A673 (cell line): ENCODE measurements at regions not wholly inside any gene's neighbourhood (a gene's known extent, or its start where the extent isn't known, plus 50 kb on each side); places are given as distances from the start of the nearest gene placed in this dataset.

ENCODE experiments used
- BruUV-seq: library from RNA; stranded (reverse); fragments of 400-500 nt; replicated peaks from 2 replicates; lab custom pipeline; 2021; lab: Mats Ljungman, UMichigan
- CTCF ChIA-PET: fragments of 300-600 bp; sonication (Branson Sonifier 250); formaldehyde crosslinking; loops from one replicate; lab custom pipeline; 2022; ENCODE audit warnings: antibody characterized with exemption; lab: Charles Lee
- POLR2A ChIA-PET: fragments of 300-600 bp; sonication (Branson Sonifier 250); formaldehyde crosslinking; loops from one replicate; lab custom pipeline; 2022; ENCODE audit warnings: antibody characterized with exemption; ENCODE audit not compliant: low non-redundant PET; lab: Charles Lee
- DNase-seq: peaks from one replicate; pipeline ENCODE4 v3.0.0-alpha.2; 2015; ENCODE audit warnings: low spot score
- H3K27ac ChIP-seq: fragments of 200-600 bp; sonication (generic); 2 replicates; pipeline ENCODE4 v1.5.1; 2016; ENCODE audit warnings: mixed run types, low read depth, mild to moderate bottlenecking, mixed read lengths, antibody characterized with exemption, low read length; ENCODE audit not compliant: poor library complexity, severe bottlenecking
- H3K27me3 ChIP-seq: fragments of 200-600 bp; sonication (generic); replicated peaks from 2 replicates; pipeline ENCODE4 v1.6.1; 2017; ENCODE audit warnings: mixed run types, low read depth, mild to moderate bottlenecking, mixed read lengths, antibody characterized with exemption, low read length; ENCODE audit not compliant: insufficient read depth, poor library complexity
- H3K36me3 ChIP-seq: fragments of 200-600 bp; sonication (generic); 2 replicates; pipeline ENCODE4 v1.6.1; 2016; ENCODE audit warnings: mixed run types, mild to moderate bottlenecking, mixed read lengths, antibody characterized with exemption, low read length; ENCODE audit not compliant: insufficient read depth, poor library complexity, severe bottlenecking
- H3K4me1 ChIP-seq: fragments of 200-600 bp; sonication (generic); 2 replicates; pipeline ENCODE4 v1.6.1; 2017; ENCODE audit warnings: mixed run types, mild to moderate bottlenecking, mixed read lengths, antibody characterized with exemption, low read length; ENCODE audit not compliant: insufficient read depth, poor library complexity, severe bottlenecking
- H3K4me3 ChIP-seq: fragments of 200-600 bp; sonication (generic); 2 replicates; pipeline ENCODE4 v1.5.1; 2016; ENCODE audit warnings: low read depth, mixed run types, mild to moderate bottlenecking, mixed read lengths, low read length; ENCODE audit not compliant: poor library complexity, severe bottlenecking
- H3K9me3 ChIP-seq: fragments of 200-600 bp; sonication (generic); 2 replicates; pipeline ENCODE4 v1.6.1; 2016; ENCODE audit warnings: mixed run types, low read depth, mild to moderate bottlenecking, mixed read lengths, antibody characterized with exemption, low read length; ENCODE audit not compliant: poor library complexity, severe bottlenecking
- EZH2 ChIP-seq: fragments of 200-600 bp; sonication (generic); IDR thresholded peaks from 2 replicates; pipeline ENCODE4 v1.6.1; 2017; ENCODE audit warnings: borderline replicate concordance, low read depth, mild to moderate bottlenecking, mixed read lengths, antibody characterized with exemption, low read length; ENCODE audit not compliant: poor library complexity, severe bottlenecking
- intact Hi-C: fragments of 100-400 bp; cut with micrococcal nuclease; formaldehyde crosslinking; loops from one replicate; pipeline ENCODE4 v1.10.0; 2022; ENCODE audit not compliant: unreplicated experiment
- TF ChIP-seq, protein P1 (sequence below): fragments of 300-800, 200-600 bp; sonication (generic); conservative IDR thresholded peaks from 2 replicates; pipeline ENCODE4 v1.5.1; 2017; ENCODE audit warnings: low read depth, mild to moderate bottlenecking, antibody characterized with exemption, low read length, moderate library complexity, mixed read lengths

DNA sequence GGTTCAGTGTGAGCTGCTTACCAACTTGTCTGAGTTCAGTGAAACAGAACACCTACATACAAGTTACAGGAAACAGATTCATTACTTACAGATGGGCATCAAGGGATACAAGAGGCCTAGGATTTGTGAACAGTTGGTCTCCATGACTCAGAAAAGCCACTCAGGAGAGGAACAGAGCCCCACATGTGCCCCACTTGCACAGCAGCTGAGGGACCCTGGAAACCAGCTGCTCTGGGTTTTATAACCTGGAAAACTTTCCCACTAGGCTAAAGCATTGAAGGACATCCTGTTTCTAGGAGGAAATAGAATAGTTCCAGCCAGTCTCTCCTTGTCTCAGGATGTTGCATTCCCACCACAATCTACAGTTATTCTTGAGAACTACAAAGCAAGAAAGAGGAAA lies 530.0 kb downstream of the ZNF804A start:
- no peak for TF ChIP-seq EZH2
- TF ChIP-seq, protein P1, sequence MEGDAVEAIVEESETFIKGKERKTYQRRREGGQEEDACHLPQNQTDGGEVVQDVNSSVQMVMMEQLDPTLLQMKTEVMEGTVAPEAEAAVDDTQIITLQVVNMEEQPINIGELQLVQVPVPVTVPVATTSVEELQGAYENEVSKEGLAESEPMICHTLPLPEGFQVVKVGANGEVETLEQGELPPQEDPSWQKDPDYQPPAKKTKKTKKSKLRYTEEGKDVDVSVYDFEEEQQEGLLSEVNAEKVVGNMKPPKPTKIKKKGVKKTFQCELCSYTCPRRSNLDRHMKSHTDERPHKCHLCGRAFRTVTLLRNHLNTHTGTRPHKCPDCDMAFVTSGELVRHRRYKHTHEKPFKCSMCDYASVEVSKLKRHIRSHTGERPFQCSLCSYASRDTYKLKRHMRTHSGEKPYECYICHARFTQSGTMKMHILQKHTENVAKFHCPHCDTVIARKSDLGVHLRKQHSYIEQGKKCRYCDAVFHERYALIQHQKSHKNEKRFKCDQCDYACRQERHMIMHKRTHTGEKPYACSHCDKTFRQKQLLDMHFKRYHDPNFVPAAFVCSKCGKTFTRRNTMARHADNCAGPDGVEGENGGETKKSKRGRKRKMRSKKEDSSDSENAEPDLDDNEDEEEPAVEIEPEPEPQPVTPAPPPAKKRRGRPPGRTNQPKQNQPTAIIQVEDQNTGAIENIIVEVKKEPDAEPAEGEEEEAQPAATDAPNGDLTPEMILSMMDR: no peak
- DNase-seq: no peak
- no peaks in the 10 kb centered on the region for H3K4me1 ChIP-seq
- no peak overlapping the region for H3K4me3 ChIP-seq
- H3K9me3 ChIP-seq: no peaks in the 10 kb centered on the region
- CTCF ChIA-PET: no interaction called here
- H3K36me3 ChIP-seq: no peaks in the 10 kb centered on the region
- no TSS peak for BruUV-seq
- H3K27me3 ChIP-seq: no peaks in the 10 kb centered on the region
- POLR2A ChIA-PET: no interaction called here
- H3K27ac ChIP-seq: no peak overlapping the region
- intact Hi-C loops: no loop called here

DNA sequence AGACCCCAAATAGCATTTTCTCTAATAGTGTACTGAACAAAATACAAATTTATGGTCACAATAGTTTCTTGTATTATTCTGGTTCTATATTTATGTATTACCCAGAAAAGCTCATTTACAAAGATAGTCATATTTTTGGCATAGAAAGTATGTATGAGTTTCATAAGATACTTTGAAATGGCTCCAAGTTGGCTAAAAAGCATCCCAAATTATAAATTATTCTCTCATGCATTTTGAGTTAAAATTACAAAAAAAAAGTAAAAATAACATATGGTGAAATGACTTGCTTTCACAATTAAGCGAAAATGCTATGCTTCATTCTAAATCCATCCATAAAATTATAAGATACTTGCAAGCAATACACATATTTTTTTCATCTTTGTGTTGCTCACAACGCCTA lies 530.7 kb downstream of the ZNF804A start:
- Histone ChIP-seq H3K4me3 (no peak overlapping the region), H3K36me3 (no peaks in the 10 kb centered on the region), H3K4me1 (no peaks in the 10 kb centered on the region), H3K9me3 (no peaks in the 10 kb centered on the region), H3K27ac (no peak overlapping the region), H3K27me3 (no peaks in the 10 kb centered on the region)
- TF ChIP-seq, protein P1: no peak
- no peak for TF ChIP-seq EZH2
- intact Hi-C loops: no loop called here
- no TSS peak for BruUV-seq
- ChIA-PET CTCF (no interaction called here), POLR2A (no interaction called here)
- no peak for DNase-seq

DNA sequence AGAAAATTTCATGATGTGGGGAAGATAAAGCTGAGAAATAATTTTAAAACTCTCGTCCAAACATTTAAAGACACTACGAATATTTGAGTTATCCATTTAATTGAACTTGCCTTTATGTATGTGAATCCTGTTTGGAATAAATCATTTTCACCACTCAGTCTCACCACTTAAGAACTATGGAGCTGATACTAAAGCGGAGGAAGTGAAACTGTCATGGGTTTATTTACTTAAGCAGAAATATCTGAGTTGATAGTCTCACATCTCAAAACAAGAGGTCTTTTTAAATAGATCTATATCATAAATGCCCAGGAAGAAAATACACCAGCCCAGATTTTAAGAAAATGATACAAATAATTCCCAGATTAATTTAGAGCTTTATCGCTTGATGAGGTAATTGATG lies 532.4 kb downstream of the ZNF804A start:
- Histone ChIP-seq H3K4me3 (no peak overlapping the region), H3K27ac (no peak overlapping the region), H3K9me3 (no peaks in the 10 kb centered on the region), H3K4me1 (no peaks in the 10 kb centered on the region), H3K27me3 (no peaks in the 10 kb centered on the region), H3K36me3 (no peaks in the 10 kb centered on the region)
- DNase-seq: no peak
- POLR2A ChIA-PET: no interaction called here
- TF ChIP-seq, protein P1: no peak
- no peak for TF ChIP-seq EZH2
- intact Hi-C loops: no loop called here
- BruUV-seq: no TSS peak
- CTCF ChIA-PET: no interaction called here
